Motor neuron (in vitro differentiated cells): ENCODE measurements at regions not wholly inside any gene's neighbourhood (a gene's known extent, or its start where the extent isn't known, plus 50 kb on each side); places are given as distances from the start of the nearest gene placed in this dataset.
A peak's percentile ranks its signal among the peaks of the same experiment; 100 is the strongest.

ENCODE experiments used
- ATAC-seq, 8 experiments: fragments of 200-7000 bp; cut with Tn5 transposase; replicated peaks in 6 of 8; 2 replicates each; pipeline ENCODE4 v1.8.0; 2021; ENCODE audit warnings: mild to moderate bottlenecking in 8 of 8, moderate library complexity in 8 of 8
- H3K27ac ChIP-seq, 2 donors: fragments of 250-450 bp; sonication (Bioruptor Pico); 2 replicates each; pipeline ENCODE4 v1.9.0; 2021; ENCODE audit warnings: antibody characterized with exemption in 2 of 2, mild to moderate bottlenecking in 2 of 2, moderate library complexity in 1 of 2
- H3K4me1 ChIP-seq, 2 donors: fragments of 250-450 bp; sonication (Bioruptor Pico); replicated peaks in 1 of 2; 2 replicates each; pipeline ENCODE4 v1.6.1; 2021; ENCODE audit warnings: antibody characterized with exemption in 2 of 2, mild to moderate bottlenecking in 2 of 2, moderate library complexity in 1 of 2
- H3K4me3 ChIP-seq, 5 donors: fragments of 250-450 bp; sonication (Bioruptor Pico); 2 replicates each; pipeline ENCODE4 v1.9.0; 2021; ENCODE audit warnings: antibody characterized with exemption in 5 of 5, mild to moderate bottlenecking in 5 of 5, moderate library complexity in 4 of 5
- WGBS, 10 experiments: fragments of 450-650 bp; shearing (Covaris generic); methylation state at CpG; one replicate each; pipeline ENCODE4 v1.0.0; 2022; 5-methylcytosine and 5-hydroxymethylcytosine counted together
- in situ Hi-C, 9 experiments: fragments of 400-800 bp; cut with MboI; loops; one replicate each; pipeline ENCODE4 v1.15.0; 2021; ENCODE audit warnings: low sequenced_read_pairs in 9 of 9, low pct_unique_long_range_greater_than_20kb in 2 of 9; ENCODE audit not compliant: unreplicated experiment in 9 of 9

- peak in 2 of 8 experiments; percentile 47 to 67 for ATAC-seq
- 8 to 74% (median 12%) methylated on average over 3 to 5 of the region's 5 CpGs; no CpG with 5 or more reads in 3 of the 10 experiments for WGBS, 10 experiments
- in situ Hi-C loops = no loop called here
- Histone ChIP-seq H3K4me3 (no peak overlapping the region), H3K4me1 (peaks cover 23 to 47% of the 10 kb centered on the region in 2 donors), H3K27ac (peak overlapping the region in 1 of 2 donors; percentile 69)
Measured at GRCh38 chr1:244161236-244161510, 110.1 kb downstream of the ZBTB18 start.

GRCh38 chr1:244162786-244163530 lies 111.9 kb downstream of the ZBTB18 start:
- WGBS, 10 experiments = 42 to 94% (median 78%) methylated on average over 2 to 12 of the region's 12 CpGs; no CpG with 5 or more reads in 1 of the 10 experiments
- ATAC-seq = no peak
- no peak overlapping the region for H3K4me3 ChIP-seq
- no peak overlapping the region for H3K27ac ChIP-seq
- in situ Hi-C loops = no loop called here
- peaks cover 19 to 35% of the 10 kb centered on the region in 2 donors for H3K4me1 ChIP-seq

GRCh38 chr1:244163861-244164510 lies 112.9 kb downstream of the ZBTB18 start:
- peak in 7 of 8 experiments; percentile 25 to 100 (median 51) for ATAC-seq
- in situ Hi-C loops = no loop called here
- no peak overlapping the region for H3K4me3 ChIP-seq
- peaks cover 19 to 34% of the 10 kb centered on the region in 2 donors for H3K4me1 ChIP-seq
- 0 to 100% (median 85%) methylated on average over 1 to 7 of the region's 8 CpGs for WGBS, 10 experiments
- no peak overlapping the region for H3K27ac ChIP-seq

GRCh38 chr1:244164511-244164890 lies 113.4 kb downstream of the ZBTB18 start:
- Histone ChIP-seq H3K4me1 (peaks cover 19 to 30% of the 10 kb centered on the region in 2 donors), H3K4me3 (no peak overlapping the region), H3K27ac (no peak overlapping the region)
- 20 to 100% (median 73%) methylated on average over 1 to 4 of the region's 4 CpGs; no CpG with 5 or more reads in 2 of the 10 experiments for WGBS, 10 experiments
- in situ Hi-C loops = no loop called here
- no peak for ATAC-seq

GRCh38 chr1:244165021-244165420 lies 113.9 kb downstream of the ZBTB18 start:
- no peak overlapping the region for H3K4me3 ChIP-seq
- ATAC-seq = no peak
- in situ Hi-C loops = no loop called here
- H3K27ac ChIP-seq = no peak overlapping the region
- WGBS, 10 experiments = 40 to 100% (median 83%) methylated on average over 1 to 3 of the region's 3 CpGs; no CpG with 5 or more reads in 3 of the 10 experiments
- H3K4me1 ChIP-seq = peaks cover 17 to 25% of the 10 kb centered on the region in 2 donors

GRCh38 chr1:244165701-244166100 lies 114.6 kb downstream of the ZBTB18 start:
- no peak overlapping the region for H3K4me3 ChIP-seq
- 40 to 100% (median 100%) methylated on average over 1 to 2 of the region's 2 CpGs; no CpG with 5 or more reads in 3 of the 10 experiments for WGBS, 10 experiments
- H3K27ac ChIP-seq = no peak overlapping the region
- H3K4me1 ChIP-seq = peaks cover 11 to 18% of the 10 kb centered on the region in 2 donors
- in situ Hi-C loops = no loop called here
- no peak for ATAC-seq

- in situ Hi-C loops = no loop called here
- H3K4me3 ChIP-seq = no peak overlapping the region
- ATAC-seq = no peak
- H3K27ac ChIP-seq = no peak overlapping the region
- H3K4me1 ChIP-seq = peaks cover 13 to 25% of the 10 kb centered on the region in 2 donors
- 37 to 93% (median 67%) methylated on average over 1 to 7 of the region's 7 CpGs; no CpG with 5 or more reads in 2 of the 10 experiments for WGBS, 10 experiments
Measured at GRCh38 chr1:244171241-244171985, 120.3 kb downstream of the ZBTB18 start.

- Histone ChIP-seq H3K4me1 (peaks cover 13 to 25% of the 10 kb centered on the region in 2 donors), H3K4me3 (no peak overlapping the region), H3K27ac (no peak overlapping the region)
- in situ Hi-C loops = no loop called here
- WGBS, 10 experiments = 52 to 96% (median 88%) methylated on average over 1 to 4 of the region's 4 CpGs; no CpG with 5 or more reads in 1 of the 10 experiments
- peak in 3 of 8 experiments; percentile 29 to 39 (median 30) for ATAC-seq
Measured at GRCh38 chr1:244173240-244173639, 122.2 kb downstream of the ZBTB18 start.

- peak in 3 of 8 experiments; percentile 76 to 91 (median 86) for ATAC-seq
- Histone ChIP-seq H3K4me3 (no peak overlapping the region), H3K4me1 (peaks cover 13 to 25% of the 10 kb centered on the region in 2 donors), H3K27ac (no peak overlapping the region)
- in situ Hi-C loops = no loop called here
- 0 to 80% (median 43%) methylated on average over 1 to 6 of the region's 6 CpGs; no CpG with 5 or more reads in 1 of the 10 experiments for WGBS, 10 experiments
Measured at GRCh38 chr1:244173769-244174168, 122.7 kb downstream of the ZBTB18 start.

GRCh38 chr1:244174922-244175521 lies 123.9 kb downstream of the ZBTB18 start:
- WGBS, 10 experiments = 0 to 100% (median 49%) methylated on average over 1 to 2 of the region's 3 CpGs; no CpG with 5 or more reads in 3 of the 10 experiments
- no peak overlapping the region for H3K27ac ChIP-seq
- no peak for ATAC-seq

GRCh38 chr1:244176201-244176600 lies 125.1 kb downstream of the ZBTB18 start:
- ATAC-seq = no peak
- WGBS, 10 experiments = 36 to 100% (median 88%) methylated on average over 2 to 3 of the region's 3 CpGs
- Histone ChIP-seq H3K4me1 (peaks cover 13 to 25% of the 10 kb centered on the region in 2 donors), H3K27ac (no peak overlapping the region), H3K4me3 (no peak overlapping the region)
- in situ Hi-C loops = no loop called here

More at GRCh38 chr1:244174922-244175521, 123.9 kb downstream of the ZBTB18 start:
- Histone ChIP-seq H3K4me1 (peaks cover 13 to 25% of the 10 kb centered on the region in 2 donors), H3K4me3 (no peak overlapping the region)
- in situ Hi-C loops = no loop called here

GRCh38 chr1:244180256-244180655 lies 129.2 kb downstream of the ZBTB18 start:
- in situ Hi-C loops = no loop called here
- Histone ChIP-seq H3K4me3 (no peak overlapping the region), H3K4me1 (peaks cover 10 to 16% of the 10 kb centered on the region in 2 donors), H3K27ac (no peak overlapping the region)
- 43 to 100% (median 79%) methylated on average over 1 to 3 of the region's 3 CpGs; no CpG with 5 or more reads in 2 of the 10 experiments for WGBS, 10 experiments
- ATAC-seq = no peak
